Neural cell (in vitro differentiated cells): ENCODE measurements at regions not wholly inside any gene's neighbourhood (a gene's known extent, or its start where the extent isn't known, plus 50 kb on each side); places are given as distances from the start of the nearest gene placed in this dataset.

Source experiments
- H2AFZ ChIP-seq: fragments of 200-600, 300-800 bp; sonication (generic), shearing (Covaris generic); 2 replicates; pipeline ENCODE4 v1.6.0; 2014; ENCODE audit warnings: low read depth, mild to moderate bottlenecking, antibody characterized with exemption, low read length, moderate library complexity
- H3F3A ChIP-seq: fragments of 200-600 bp; shearing (Covaris generic); 2 replicates; pipeline ENCODE4 v1.6.1; 2016; ENCODE audit warnings: mild to moderate bottlenecking, moderate library complexity, mixed read lengths, antibody characterized with exemption, low read length; ENCODE audit not compliant: insufficient read depth, poor library complexity, severe bottlenecking
- H3K27ac ChIP-seq: fragments of 200-600, 300-800 bp; sonication (generic), shearing (Covaris generic); 2 replicates; pipeline ENCODE4 v1.5.1; 2014; ENCODE audit warnings: mild to moderate bottlenecking, low read length, moderate library complexity
- H3K27me3 ChIP-seq: fragments of 300-800, 200-600 bp; sonication (generic), shearing (Covaris generic); 2 replicates; pipeline ENCODE4 v1.6.0; 2014; ENCODE audit warnings: mild to moderate bottlenecking, low read depth, low read length, moderate library complexity; ENCODE audit not compliant: insufficient read depth
- H3K36me3 ChIP-seq: fragments of 300-800, 200-600 bp; sonication (generic), shearing (Covaris generic); 2 replicates; pipeline ENCODE4 v1.5.1; 2014; ENCODE audit warnings: mild to moderate bottlenecking, antibody characterized with exemption, low read length, moderate library complexity; ENCODE audit not compliant: insufficient read depth
- H3K4me2 ChIP-seq: fragments of 300-800, 200-600 bp; sonication (generic), shearing (Covaris generic); 2 replicates; pipeline ENCODE4 v1.6.0; 2014; ENCODE audit warnings: mild to moderate bottlenecking, low read length
- H3K4me3 ChIP-seq: fragments of 300-800, 200-600 bp; sonication (generic), shearing (Covaris generic); 2 replicates; pipeline ENCODE4 v1.5.1; 2014; ENCODE audit warnings: mild to moderate bottlenecking, low read length, moderate library complexity
- H3K79me2 ChIP-seq: fragments of 200-600 bp; shearing (Covaris generic); replicated peaks from 2 replicates; pipeline ENCODE4 v1.6.0; 2014; ENCODE audit warnings: mild to moderate bottlenecking, low read length, moderate library complexity; ENCODE audit not compliant: insufficient read depth
- H3K9ac ChIP-seq: fragments of 300-800, 200-600 bp; sonication (generic), shearing (Covaris generic); 2 replicates; pipeline ENCODE4 v1.6.1; 2016; ENCODE audit warnings: mild to moderate bottlenecking, low read length, mixed read lengths
- H3K9me2 ChIP-seq: fragments of 200-600 bp; shearing (Covaris generic); 2 replicates; pipeline ENCODE4 v1.6.1; 2016; ENCODE audit warnings: mild to moderate bottlenecking, low read length, mixed read lengths; ENCODE audit not compliant: insufficient read depth
- H3K9me3 ChIP-seq: fragments of 200-600, 300-800 bp; sonication (generic), shearing (Covaris generic); 2 replicates; pipeline ENCODE4 v1.6.1; 2016; ENCODE audit warnings: mild to moderate bottlenecking, mixed run types, low read length, moderate library complexity, mixed read lengths
- H4K20me1 ChIP-seq: fragments of 200-600 bp; shearing (Covaris generic); 2 replicates; pipeline ENCODE4 v1.6.1; 2016; ENCODE audit warnings: mild to moderate bottlenecking, mixed run types; ENCODE audit not compliant: insufficient read depth
- EP300 ChIP-seq: fragments of 450-650 bp; conservative IDR thresholded peaks from 2 replicates; pipeline ENCODE4 v1.6.1; 2014; ENCODE audit warnings: antibody characterized with exemption, mild to moderate bottlenecking, moderate library complexity; ENCODE audit not compliant: poor library complexity, severe bottlenecking
- EZH2 ChIP-seq: fragments of 200-600, 300-800 bp; shearing (Covaris generic), sonication (generic); IDR thresholded peaks from 2 replicates; pipeline ENCODE4 v1.6.1; 2014; ENCODE audit warnings: antibody characterized with exemption, low read length, borderline replicate concordance, mild to moderate bottlenecking; ENCODE audit not compliant: insufficient read depth, poor library complexity, severe bottlenecking
- MXI1 ChIP-seq: fragments of 450-650 bp; conservative IDR thresholded peaks from 2 replicates; pipeline ENCODE4 v1.6.1; 2014; ENCODE audit warnings: antibody characterized with exemption, mild to moderate bottlenecking; ENCODE audit not compliant: poor library complexity, severe bottlenecking
- POLR2AphosphoS5 ChIP-seq: IDR thresholded peaks from 2 replicates; pipeline ENCODE4 v1.6.1; 2012
- RAD21 ChIP-seq: fragments of 450-650 bp; conservative IDR thresholded peaks from 2 replicates; pipeline ENCODE4 v1.6.1; 2014; ENCODE audit warnings: antibody characterized with exemption, mild to moderate bottlenecking, moderate library complexity
- SMC3 ChIP-seq: fragments of 450-650 bp; conservative IDR thresholded peaks from 2 replicates; pipeline ENCODE4 v1.6.1; 2014; ENCODE audit warnings: antibody characterized with exemption, mild to moderate bottlenecking, moderate library complexity; ENCODE audit not compliant: poor library complexity
- TAF1 ChIP-seq: IDR thresholded peaks from 2 replicates; pipeline ENCODE4 v1.6.1; 2012; ENCODE audit warnings: low read depth
- TF ChIP-seq, protein P1 (sequence below): fragments of 450-650 bp; IDR thresholded peaks from 2 replicates; pipeline ENCODE4 v1.5.1; 2014; ENCODE audit warnings: antibody characterized with exemption, mild to moderate bottlenecking, moderate library complexity; ENCODE audit not compliant: poor library complexity, severe bottlenecking
- TF ChIP-seq, protein P2 (sequence below): IDR thresholded peaks from 2 replicates; pipeline ENCODE4 v1.6.1; 2012; ENCODE audit warnings: borderline replicate concordance

DNA sequence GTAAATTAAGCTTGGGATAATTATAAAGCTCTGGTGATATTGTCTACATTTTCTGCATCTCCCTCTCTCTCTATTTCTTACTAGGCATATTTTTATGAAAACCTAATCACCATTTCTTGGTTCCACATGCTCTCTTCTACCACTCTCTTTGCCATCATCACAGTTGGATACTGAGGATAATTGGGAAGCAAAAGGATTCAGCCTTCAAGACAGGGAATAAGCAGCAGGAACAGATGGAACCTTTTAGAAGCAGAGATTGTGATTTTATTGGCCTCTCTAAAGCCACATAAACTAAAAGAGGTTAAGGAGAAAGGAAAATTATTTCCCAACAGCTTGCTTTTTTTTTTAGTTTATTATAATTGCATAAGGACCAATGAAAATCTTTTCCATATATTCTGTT, 226.3 kb upstream of the SPHKAP start:
- H3K9me2 ChIP-seq = no peaks in the 10 kb centered on the region
- H3K4me3 ChIP-seq = no peak overlapping the region
- peaks cover 4% of the 10 kb centered on the region for H3F3A ChIP-seq
- no peak overlapping the region for H3K9ac ChIP-seq
- H3K27ac ChIP-seq = peak overlapping the region; percentile 46
- no peak overlapping the region for H3K4me2 ChIP-seq
- no peaks in the 10 kb centered on the region for H4K20me1 ChIP-seq
- no peaks in the 10 kb centered on the region for H3K36me3 ChIP-seq
- TF ChIP-seq, protein P1, sequence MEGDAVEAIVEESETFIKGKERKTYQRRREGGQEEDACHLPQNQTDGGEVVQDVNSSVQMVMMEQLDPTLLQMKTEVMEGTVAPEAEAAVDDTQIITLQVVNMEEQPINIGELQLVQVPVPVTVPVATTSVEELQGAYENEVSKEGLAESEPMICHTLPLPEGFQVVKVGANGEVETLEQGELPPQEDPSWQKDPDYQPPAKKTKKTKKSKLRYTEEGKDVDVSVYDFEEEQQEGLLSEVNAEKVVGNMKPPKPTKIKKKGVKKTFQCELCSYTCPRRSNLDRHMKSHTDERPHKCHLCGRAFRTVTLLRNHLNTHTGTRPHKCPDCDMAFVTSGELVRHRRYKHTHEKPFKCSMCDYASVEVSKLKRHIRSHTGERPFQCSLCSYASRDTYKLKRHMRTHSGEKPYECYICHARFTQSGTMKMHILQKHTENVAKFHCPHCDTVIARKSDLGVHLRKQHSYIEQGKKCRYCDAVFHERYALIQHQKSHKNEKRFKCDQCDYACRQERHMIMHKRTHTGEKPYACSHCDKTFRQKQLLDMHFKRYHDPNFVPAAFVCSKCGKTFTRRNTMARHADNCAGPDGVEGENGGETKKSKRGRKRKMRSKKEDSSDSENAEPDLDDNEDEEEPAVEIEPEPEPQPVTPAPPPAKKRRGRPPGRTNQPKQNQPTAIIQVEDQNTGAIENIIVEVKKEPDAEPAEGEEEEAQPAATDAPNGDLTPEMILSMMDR = no peak
- TF ChIP-seq SMC3 (no peak), POLR2AphosphoS5 (peak; percentile 83), EP300 (no peak), EZH2 (no peak), MXI1 (no peak), RAD21 (no peak), TAF1 (no peak)
- TF ChIP-seq, protein P2, sequence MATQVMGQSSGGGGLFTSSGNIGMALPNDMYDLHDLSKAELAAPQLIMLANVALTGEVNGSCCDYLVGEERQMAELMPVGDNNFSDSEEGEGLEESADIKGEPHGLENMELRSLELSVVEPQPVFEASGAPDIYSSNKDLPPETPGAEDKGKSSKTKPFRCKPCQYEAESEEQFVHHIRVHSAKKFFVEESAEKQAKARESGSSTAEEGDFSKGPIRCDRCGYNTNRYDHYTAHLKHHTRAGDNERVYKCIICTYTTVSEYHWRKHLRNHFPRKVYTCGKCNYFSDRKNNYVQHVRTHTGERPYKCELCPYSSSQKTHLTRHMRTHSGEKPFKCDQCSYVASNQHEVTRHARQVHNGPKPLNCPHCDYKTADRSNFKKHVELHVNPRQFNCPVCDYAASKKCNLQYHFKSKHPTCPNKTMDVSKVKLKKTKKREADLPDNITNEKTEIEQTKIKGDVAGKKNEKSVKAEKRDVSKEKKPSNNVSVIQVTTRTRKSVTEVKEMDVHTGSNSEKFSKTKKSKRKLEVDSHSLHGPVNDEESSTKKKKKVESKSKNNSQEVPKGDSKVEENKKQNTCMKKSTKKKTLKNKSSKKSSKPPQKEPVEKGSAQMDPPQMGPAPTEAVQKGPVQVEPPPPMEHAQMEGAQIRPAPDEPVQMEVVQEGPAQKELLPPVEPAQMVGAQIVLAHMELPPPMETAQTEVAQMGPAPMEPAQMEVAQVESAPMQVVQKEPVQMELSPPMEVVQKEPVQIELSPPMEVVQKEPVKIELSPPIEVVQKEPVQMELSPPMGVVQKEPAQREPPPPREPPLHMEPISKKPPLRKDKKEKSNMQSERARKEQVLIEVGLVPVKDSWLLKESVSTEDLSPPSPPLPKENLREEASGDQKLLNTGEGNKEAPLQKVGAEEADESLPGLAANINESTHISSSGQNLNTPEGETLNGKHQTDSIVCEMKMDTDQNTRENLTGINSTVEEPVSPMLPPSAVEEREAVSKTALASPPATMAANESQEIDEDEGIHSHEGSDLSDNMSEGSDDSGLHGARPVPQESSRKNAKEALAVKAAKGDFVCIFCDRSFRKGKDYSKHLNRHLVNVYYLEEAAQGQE = peak; percentile 99
- no peaks in the 10 kb centered on the region for H3K79me2 ChIP-seq
- no peaks in the 10 kb centered on the region for H3K27me3 ChIP-seq
- H2AFZ ChIP-seq = no peak overlapping the region
- no peaks in the 10 kb centered on the region for H3K9me3 ChIP-seq

DNA sequence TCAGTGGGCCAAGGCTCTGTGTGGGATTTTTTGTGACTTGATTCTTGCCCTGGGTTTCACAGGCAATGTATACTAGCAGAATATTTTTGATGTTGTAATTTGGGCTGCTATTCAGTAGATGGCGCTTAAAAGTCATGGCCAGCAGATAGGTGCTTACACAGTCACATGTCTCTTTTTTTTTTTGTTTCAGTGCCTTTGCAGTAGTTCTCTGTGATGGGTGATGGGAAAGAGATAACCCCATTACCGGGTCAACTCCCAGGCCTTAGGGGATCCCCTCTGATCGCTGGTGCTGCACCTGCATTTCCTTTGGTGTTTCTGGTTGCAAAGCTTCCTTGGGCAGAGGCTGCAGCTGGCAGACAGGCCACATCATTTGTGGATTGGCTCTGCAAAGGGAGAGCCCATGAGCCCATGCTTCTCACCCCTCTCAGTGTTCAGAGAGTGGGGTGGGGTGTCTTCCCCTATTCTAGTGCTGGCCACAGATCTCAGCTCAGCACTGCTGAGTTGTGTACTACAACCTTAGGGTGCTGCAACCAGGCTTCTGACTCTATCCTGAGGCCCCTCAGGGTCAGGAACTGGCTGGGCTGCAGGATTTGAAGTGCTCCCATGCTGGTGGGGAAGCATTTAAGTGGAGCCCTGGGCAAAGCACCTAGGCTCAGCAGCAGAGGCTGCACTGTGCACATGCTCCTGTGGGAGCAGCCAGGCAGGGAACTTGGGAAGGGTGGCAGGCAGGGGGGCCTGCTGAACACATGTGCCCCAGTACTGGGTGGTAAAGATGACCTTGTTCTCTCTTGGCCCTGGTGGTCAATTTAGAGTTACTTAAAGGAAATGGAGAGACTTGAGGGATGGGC, 219.8 kb upstream of the SPHKAP start:
- H3K79me2 ChIP-seq = no peaks in the 10 kb centered on the region
- TF ChIP-seq EP300 (no peak), RAD21 (no peak), SMC3 (no peak), EZH2 (no peak), MXI1 (no peak), POLR2AphosphoS5 (no peak), TAF1 (no peak)
- TF ChIP-seq, protein P1 = no peak
- TF ChIP-seq, protein P2 = no peak
- H3K4me3 ChIP-seq = no peak overlapping the region

More for the DNA sequence above, 219.8 kb upstream of the SPHKAP start:
- Histone ChIP-seq H3K9me2 (no peaks in the 10 kb centered on the region), H3K4me2 (no peak overlapping the region), H2AFZ (no peak overlapping the region), H4K20me1 (no peaks in the 10 kb centered on the region), H3K9ac (no peak overlapping the region), H3K36me3 (no peaks in the 10 kb centered on the region), H3K27me3 (no peaks in the 10 kb centered on the region), H3F3A (no peaks in the 10 kb centered on the region), H3K9me3 (no peaks in the 10 kb centered on the region), H3K27ac (no peak overlapping the region)
